ENCODE measurements at regions not wholly inside any gene's neighbourhood (a gene's known extent, or its start where the extent isn't known, plus 50 kb on each side); places are given as distances from the start of the nearest gene placed in this dataset.

- H3K4me1 Mint-ChIP-seq = peaks cover 16% of the 10 kb centered on the region
- ChIA-PET POLR2A (no interaction called here), CTCF (interaction anchor here (0.7 to 1.5 kb wide), 3 partner anchors 93 to 113 kb away, joined by 3 to 5 read pairs (median 3); no protein-coding TSS in a partner anchor)
- DNase-seq (ENCODE audit: low spot score) = no peak
- no peaks in the 10 kb centered on the region for H3K36me3 Mint-ChIP-seq
- H3K27ac Mint-ChIP-seq = no peak overlapping the region
- H3K27me3 Mint-ChIP-seq (ENCODE audit: low read depth) = no peaks in the 10 kb centered on the region; the same call in none of the 2 replicates
- no peak overlapping the region for H3K4me3 Mint-ChIP-seq
- TF ChIP-seq GABPB1 (CRISPR knock-in tag; IDR thresholded peaks at IDR 0.05) = no peak
- peak; percentile 64 for TF ChIP-seq USF2 (CRISPR knock-in tag; IDR thresholded peaks at IDR 0.05)
- peak; percentile 36; the same call in 1 of the 2 replicates for ATAC-seq
- H3K9me3 Mint-ChIP-seq = peaks cover 13% of the 10 kb centered on the region
Observed at GRCh38 chr16:25372716-25373115, 115.1 kb upstream of the ZKSCAN2 start.

- POLR2A ChIA-PET = no interaction called here
- H3K36me3 Mint-ChIP-seq = no peaks in the 10 kb centered on the region
- TF ChIP-seq NFATC4 (CRISPR knock-in tag; IDR thresholded peaks at IDR 0.05) = no peak
- TF ChIP-seq ZNF416 (CRISPR knock-in tag; IDR thresholded peaks at IDR 0.05) = no peak
- TF ChIP-seq GRHL2 (CRISPR knock-in tag; IDR thresholded peaks at IDR 0.05; ENCODE audit: insufficient replicate concordance, severe bottlenecking) = no peak
- TF ChIP-seq, protein P1, sequence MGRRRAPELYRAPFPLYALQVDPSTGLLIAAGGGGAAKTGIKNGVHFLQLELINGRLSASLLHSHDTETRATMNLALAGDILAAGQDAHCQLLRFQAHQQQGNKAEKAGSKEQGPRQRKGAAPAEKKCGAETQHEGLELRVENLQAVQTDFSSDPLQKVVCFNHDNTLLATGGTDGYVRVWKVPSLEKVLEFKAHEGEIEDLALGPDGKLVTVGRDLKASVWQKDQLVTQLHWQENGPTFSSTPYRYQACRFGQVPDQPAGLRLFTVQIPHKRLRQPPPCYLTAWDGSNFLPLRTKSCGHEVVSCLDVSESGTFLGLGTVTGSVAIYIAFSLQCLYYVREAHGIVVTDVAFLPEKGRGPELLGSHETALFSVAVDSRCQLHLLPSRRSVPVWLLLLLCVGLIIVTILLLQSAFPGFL (CRISPR knock-in tag; IDR thresholded peaks at IDR 0.05; ENCODE audit: borderline replicate concordance) = no peak
- no peak for TF ChIP-seq SMAD3 (CRISPR knock-in tag; IDR thresholded peaks at IDR 0.05; ENCODE audit: borderline replicate concordance)
- no peak for TF ChIP-seq CTCF (IDR thresholded peaks at IDR 0.05)
- no peak for TF ChIP-seq JUN (CRISPR knock-in tag; IDR thresholded peaks at IDR 0.05)
- TF ChIP-seq ESRRA (CRISPR knock-in tag; IDR thresholded peaks at IDR 0.05; ENCODE audit: borderline replicate concordance) = no peak
- no peak for TF ChIP-seq AFF4 (CRISPR knock-in tag; IDR thresholded peaks at IDR 0.05; ENCODE audit: borderline replicate concordance)
- no peak for TF ChIP-seq NR3C1 (CRISPR knock-in tag; conservative IDR thresholded peaks at IDR 0.05; ENCODE audit: low read depth)
- no peak for TF ChIP-seq E2F5 (CRISPR knock-in tag; IDR thresholded peaks at IDR 0.05)
Observed at GRCh38 chr16:25371342-25371741, 113.7 kb upstream of the ZKSCAN2 start.

DNA sequence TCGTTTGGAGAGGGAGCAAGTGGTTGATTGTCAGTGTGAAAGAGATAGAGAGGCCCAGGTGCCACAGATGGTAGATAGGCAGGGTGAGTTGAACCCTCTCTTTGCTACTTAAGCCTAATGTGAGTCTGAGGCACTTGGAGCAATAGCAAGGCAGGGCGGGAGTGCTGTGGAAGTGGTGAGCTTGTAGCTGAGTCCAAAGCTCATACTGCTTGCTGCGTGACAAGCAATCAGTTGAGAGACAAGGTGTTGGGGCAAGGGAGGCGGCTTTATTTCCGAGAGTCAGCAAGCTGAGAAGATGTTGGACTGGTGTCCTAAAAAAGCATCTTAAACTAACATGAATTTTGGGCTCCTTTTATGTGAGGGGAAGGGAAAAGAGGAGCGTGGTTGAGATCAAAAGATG, 112.9 kb upstream of the ZKSCAN2 start:
- Mint-ChIP-seq H3K27ac (no peak overlapping the region), H3K9me3 (peaks cover 11% of the 10 kb centered on the region), H3K4me3 (no peak overlapping the region), H3K27me3 (ENCODE audit: low read depth) (no peaks in the 10 kb centered on the region), H3K4me1 (peaks cover 16% of the 10 kb centered on the region), H3K36me3 (no peaks in the 10 kb centered on the region)
- ATAC-seq = no peak
- no peak for DNase-seq (ENCODE audit: low spot score)
- TF ChIP-seq NR3C1 (CRISPR knock-in tag; conservative IDR thresholded peaks at IDR 0.05; ENCODE audit: low read depth) = no peak
- CTCF ChIA-PET = no interaction called here
- POLR2A ChIA-PET = no interaction called here

More at GRCh38 chr16:25371342-25371741, 113.7 kb upstream of the ZKSCAN2 start:
- Mint-ChIP-seq H3K4me3 (no peak overlapping the region), H3K27ac (no peak overlapping the region), H3K4me1 (peaks cover 16% of the 10 kb centered on the region), H3K9me3 (peaks cover 12% of the 10 kb centered on the region), H3K27me3 (ENCODE audit: low read depth) (no peaks in the 10 kb centered on the region; the same call in 1 of the 2 replicates)
- no peak for DNase-seq (ENCODE audit: low spot score)
- no peak for ATAC-seq
- CTCF ChIA-PET = interaction anchor here (1.5 kb wide), 1 partner anchor 95 kb away, joined by 5 read pairs; no protein-coding TSS in a partner anchor

All from WTC11 (cell line).